ENCODE measurements at regions not wholly inside any gene's neighbourhood (a gene's known extent, or its start where the extent isn't known, plus 50 kb on each side); places are given as distances from the start of the nearest gene placed in this dataset.

- WGBS (ENCODE audit: insufficient coverage) = 61% methylated on average over 12 of the region's 13 CpGs
- ChIA-PET CTCF (no interaction called here), POLR2A (no interaction called here)
- Histone ChIP-seq H3K9ac (ENCODE audit: low read length) (no peak overlapping the region), H3K79me2 (ENCODE audit: control insufficient read depth, insufficient read depth, low read length) (no peaks in the 10 kb centered on the region), H3K9me3 (ENCODE audit: control extremely low read depth in 1 of 3, control insufficient read depth in 2 of 3, insufficient read depth in 1 of 3, low read length in 2 of 3) (no peaks in the 10 kb centered on the region), H2AFZ (ENCODE audit: insufficient read depth, low read depth, low read length, poor library complexity, severe bottlenecking) (no peak overlapping the region), H3K36me3 (replicated peaks in 1 of 2; ENCODE audit: control extremely low read depth in 1 of 2, control insufficient read depth in 1 of 2, extremely low read depth in 1 of 2, insufficient read depth in 2 of 2, low read length in 1 of 2) (no peaks in the 10 kb centered on the region), H3K4me1 (ENCODE audit: control insufficient read depth in 2 of 2, insufficient read depth in 2 of 2, low read length in 2 of 2) (no peaks in the 10 kb centered on the region), H3K27me3 (replicated peaks in 1 of 4; ENCODE audit: control extremely low read depth in 1 of 4, control insufficient read depth in 3 of 4, insufficient read depth in 4 of 4, low read length in 3 of 4) (no peaks in the 10 kb centered on the region), H3K4me2 (replicated peaks; ENCODE audit: low read depth, low read length, poor library complexity, severe bottlenecking) (no peak overlapping the region), H4K20me1 (ENCODE audit: control insufficient read depth, insufficient read depth, low read length, poor library complexity, severe bottlenecking) (no peaks in the 10 kb centered on the region), H3K27ac (ENCODE audit: low read length in 2 of 2) (no peak overlapping the region), H3K4me3 (ENCODE audit: control extremely low read depth in 1 of 5, extremely low read depth in 1 of 5, insufficient read depth in 1 of 5, low read depth in 2 of 5, low read length in 4 of 5) (no peak overlapping the region)
- Mint-ChIP-seq H3K4me3 (no peak overlapping the region), H3K9me3 (ENCODE audit: insufficient read depth) (no peaks in the 10 kb centered on the region), H3K27ac (no peak overlapping the region), H3K27me3 (peaks cover 17% of the 10 kb centered on the region), H3K4me1 (no peaks in the 10 kb centered on the region)
- ATAC-seq (ENCODE audit: low read depth) (no peak), DNase-seq (no peak)
- intact Hi-C loops (cut with micrococcal nuclease) = no loop called here
- TF ChIP-seq EZH2 (IDR thresholded peaks at IDR 0.05; ENCODE audit: borderline replicate concordance, insufficient read depth, low read depth, low read length, poor library complexity, severe bottlenecking) = no peak
- TF ChIP-seq, protein P1, sequence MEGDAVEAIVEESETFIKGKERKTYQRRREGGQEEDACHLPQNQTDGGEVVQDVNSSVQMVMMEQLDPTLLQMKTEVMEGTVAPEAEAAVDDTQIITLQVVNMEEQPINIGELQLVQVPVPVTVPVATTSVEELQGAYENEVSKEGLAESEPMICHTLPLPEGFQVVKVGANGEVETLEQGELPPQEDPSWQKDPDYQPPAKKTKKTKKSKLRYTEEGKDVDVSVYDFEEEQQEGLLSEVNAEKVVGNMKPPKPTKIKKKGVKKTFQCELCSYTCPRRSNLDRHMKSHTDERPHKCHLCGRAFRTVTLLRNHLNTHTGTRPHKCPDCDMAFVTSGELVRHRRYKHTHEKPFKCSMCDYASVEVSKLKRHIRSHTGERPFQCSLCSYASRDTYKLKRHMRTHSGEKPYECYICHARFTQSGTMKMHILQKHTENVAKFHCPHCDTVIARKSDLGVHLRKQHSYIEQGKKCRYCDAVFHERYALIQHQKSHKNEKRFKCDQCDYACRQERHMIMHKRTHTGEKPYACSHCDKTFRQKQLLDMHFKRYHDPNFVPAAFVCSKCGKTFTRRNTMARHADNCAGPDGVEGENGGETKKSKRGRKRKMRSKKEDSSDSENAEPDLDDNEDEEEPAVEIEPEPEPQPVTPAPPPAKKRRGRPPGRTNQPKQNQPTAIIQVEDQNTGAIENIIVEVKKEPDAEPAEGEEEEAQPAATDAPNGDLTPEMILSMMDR (IDR thresholded peaks at IDR 0.05) = no peak
Observed at GRCh38 chr2:204315236-204315662, 230.0 kb upstream of the PARD3B start.

DNA sequence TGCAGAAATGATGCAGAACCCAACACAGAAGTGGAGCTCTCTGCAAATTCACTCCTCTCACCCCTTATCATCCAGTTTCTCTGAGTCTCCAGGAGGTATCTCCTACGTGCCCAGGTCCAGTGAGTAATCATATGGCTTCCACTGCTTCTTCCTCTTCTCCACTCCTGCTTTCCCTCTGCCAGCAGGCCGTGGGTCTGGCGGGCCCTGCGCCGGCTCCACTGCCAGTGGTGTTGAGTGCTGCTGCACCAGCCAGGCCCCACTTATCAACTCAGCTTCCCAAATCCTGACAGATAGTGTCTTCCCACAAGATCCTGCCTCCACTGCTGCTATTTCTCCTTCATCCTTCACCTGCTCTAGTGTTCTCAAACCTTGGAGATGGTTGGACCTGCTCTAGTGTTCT, 227.6 kb upstream of the PARD3B start:
- no peak overlapping the region for H3K27ac ChIP-seq (ENCODE audit: low read length in 2 of 2)
- ChIA-PET CTCF (no interaction called here), POLR2A (no interaction called here)
- intact Hi-C loops (cut with micrococcal nuclease) = no loop called here
- H3K4me2 ChIP-seq (replicated peaks; ENCODE audit: low read depth, low read length, poor library complexity, severe bottlenecking) = no peak overlapping the region
- H3K36me3 ChIP-seq (replicated peaks in 1 of 2; ENCODE audit: control extremely low read depth in 1 of 2, control insufficient read depth in 1 of 2, extremely low read depth in 1 of 2, insufficient read depth in 2 of 2, low read length in 1 of 2) = no peaks in the 10 kb centered on the region
- no peak overlapping the region for H3K9ac ChIP-seq (ENCODE audit: low read length)
- H3K9me3 ChIP-seq (ENCODE audit: control extremely low read depth in 1 of 3, control insufficient read depth in 2 of 3, insufficient read depth in 1 of 3, low read length in 2 of 3) = no peaks in the 10 kb centered on the region
- Mint-ChIP-seq H3K27me3 (peaks cover 13% of the 10 kb centered on the region), H3K4me3 (no peak overlapping the region), H3K9me3 (ENCODE audit: insufficient read depth) (no peaks in the 10 kb centered on the region), H3K4me1 (no peaks in the 10 kb centered on the region), H3K27ac (no peak overlapping the region)
- H4K20me1 ChIP-seq (ENCODE audit: control insufficient read depth, insufficient read depth, low read length, poor library complexity, severe bottlenecking) = no peaks in the 10 kb centered on the region
- no peaks in the 10 kb centered on the region for H3K27me3 ChIP-seq (replicated peaks in 1 of 4; ENCODE audit: control extremely low read depth in 1 of 4, control insufficient read depth in 3 of 4, insufficient read depth in 4 of 4, low read length in 3 of 4)
- no peak overlapping the region for H3K4me3 ChIP-seq (ENCODE audit: control extremely low read depth in 1 of 5, extremely low read depth in 1 of 5, insufficient read depth in 1 of 5, low read depth in 2 of 5, low read length in 4 of 5)
- ATAC-seq (ENCODE audit: low read depth) = no peak
- H3K79me2 ChIP-seq (ENCODE audit: control insufficient read depth, insufficient read depth, low read length) = no peaks in the 10 kb centered on the region
- 86% methylated on average over 4 of the region's 5 CpGs for WGBS (ENCODE audit: insufficient coverage)
- DNase-seq = no peak
- H2AFZ ChIP-seq (ENCODE audit: insufficient read depth, low read depth, low read length, poor library complexity, severe bottlenecking) = no peak overlapping the region
- no peaks in the 10 kb centered on the region for H3K4me1 ChIP-seq (ENCODE audit: control insufficient read depth in 2 of 2, insufficient read depth in 2 of 2, low read length in 2 of 2)
- TF ChIP-seq, protein P1 (IDR thresholded peaks at IDR 0.05) = no peak
- TF ChIP-seq EZH2 (IDR thresholded peaks at IDR 0.05; ENCODE audit: borderline replicate concordance, insufficient read depth, low read depth, low read length, poor library complexity, severe bottlenecking) = no peak
